MM.1S (cell line): ENCODE measurements at regions not wholly inside any gene's neighbourhood (a gene's known extent, or its start where the extent isn't known, plus 50 kb on each side); places are given as distances from the start of the nearest gene placed in this dataset.

ENCODE experiments used
- EZH2phosphoT487 ChIP-seq: fragments of 300-600 bp; sonication (generic); IDR thresholded peaks from 2 replicates; pipeline ENCODE4 v1.6.1; 2018; ENCODE audit warnings: antibody characterized with exemption, low read length
- TF ChIP-seq, protein P1 (sequence below): fragments of 300-600 bp; sonication (generic); IDR thresholded peaks from 2 replicates; pipeline ENCODE4 v1.5.1; 2016; ENCODE audit warnings: antibody characterized with exemption, low read length, mixed read lengths

DNA sequence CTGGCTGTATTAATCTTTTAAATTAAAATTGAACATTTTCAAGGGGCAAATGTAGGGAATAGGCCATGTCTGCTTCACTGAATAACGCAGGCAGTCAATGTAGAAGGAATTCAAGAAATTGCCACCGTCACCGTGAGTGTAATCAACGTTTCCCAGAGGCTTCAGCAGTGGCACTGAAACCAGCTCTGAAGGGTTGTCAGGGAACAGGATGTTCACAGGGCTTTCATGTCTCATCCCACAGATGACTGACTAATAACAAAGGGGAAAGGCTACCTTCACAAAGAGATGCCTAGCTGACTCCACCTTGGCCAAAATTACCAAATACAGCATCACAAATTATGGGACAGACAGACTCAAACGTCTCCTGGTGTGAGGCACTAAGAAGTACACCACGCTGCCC, 70.4 kb upstream of the SIMC1 start:
- no peak for TF ChIP-seq EZH2phosphoT487
- TF ChIP-seq, protein P1, sequence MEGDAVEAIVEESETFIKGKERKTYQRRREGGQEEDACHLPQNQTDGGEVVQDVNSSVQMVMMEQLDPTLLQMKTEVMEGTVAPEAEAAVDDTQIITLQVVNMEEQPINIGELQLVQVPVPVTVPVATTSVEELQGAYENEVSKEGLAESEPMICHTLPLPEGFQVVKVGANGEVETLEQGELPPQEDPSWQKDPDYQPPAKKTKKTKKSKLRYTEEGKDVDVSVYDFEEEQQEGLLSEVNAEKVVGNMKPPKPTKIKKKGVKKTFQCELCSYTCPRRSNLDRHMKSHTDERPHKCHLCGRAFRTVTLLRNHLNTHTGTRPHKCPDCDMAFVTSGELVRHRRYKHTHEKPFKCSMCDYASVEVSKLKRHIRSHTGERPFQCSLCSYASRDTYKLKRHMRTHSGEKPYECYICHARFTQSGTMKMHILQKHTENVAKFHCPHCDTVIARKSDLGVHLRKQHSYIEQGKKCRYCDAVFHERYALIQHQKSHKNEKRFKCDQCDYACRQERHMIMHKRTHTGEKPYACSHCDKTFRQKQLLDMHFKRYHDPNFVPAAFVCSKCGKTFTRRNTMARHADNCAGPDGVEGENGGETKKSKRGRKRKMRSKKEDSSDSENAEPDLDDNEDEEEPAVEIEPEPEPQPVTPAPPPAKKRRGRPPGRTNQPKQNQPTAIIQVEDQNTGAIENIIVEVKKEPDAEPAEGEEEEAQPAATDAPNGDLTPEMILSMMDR, result no peak
